H9 (cell line): ENCODE measurements at regions not wholly inside any gene's neighbourhood (a gene's known extent, or its start where the extent isn't known, plus 50 kb on each side); places are given as distances from the start of the nearest gene placed in this dataset.

Experiments
- DNase-seq: peaks from one replicate; pipeline ENCODE4 v3.0.0-alpha.2; 2017
- H2AFZ ChIP-seq: one replicate; pipeline ENCODE4 v1.6.1; 2013; ENCODE audit warnings: mild to moderate bottlenecking, low read length, control low read depth, moderate library complexity
- H2AK5ac ChIP-seq: 2 replicates; pipeline ENCODE4 v1.6.1; 2013; ENCODE audit warnings: low read length, control low read depth, mixed read lengths; ENCODE audit not compliant: insufficient read length
- H2BK120ac ChIP-seq: one replicate; pipeline ENCODE4 v1.6.1; 2013; ENCODE audit warnings: low read depth, mild to moderate bottlenecking, low read length, control low read depth, inconsistent platforms; ENCODE audit not compliant: poor library complexity, severe bottlenecking
- H2BK12ac ChIP-seq: 2 replicates; pipeline ENCODE4 v1.6.1; 2013; ENCODE audit warnings: low read length, control low read depth, mixed read lengths, low read depth; ENCODE audit not compliant: insufficient read length
- H2BK15ac ChIP-seq: 2 replicates; pipeline ENCODE4 v1.6.1; 2013; ENCODE audit warnings: low read depth, low read length, control low read depth
- H2BK20ac ChIP-seq: one replicate; pipeline ENCODE4 v1.6.1; 2013; ENCODE audit warnings: low read depth, mild to moderate bottlenecking, low read length, control low read depth, inconsistent platforms; ENCODE audit not compliant: poor library complexity, severe bottlenecking
- H2BK5ac ChIP-seq: 2 replicates; pipeline ENCODE4 v1.6.1; 2013; ENCODE audit warnings: low read length, control low read depth, mixed read lengths; ENCODE audit not compliant: insufficient read length
- H3K14ac ChIP-seq: 2 replicates; pipeline ENCODE4 v1.6.1; 2013; ENCODE audit warnings: low read length, control low read depth; ENCODE audit not compliant: insufficient read depth
- H3K18ac ChIP-seq: 2 replicates; pipeline ENCODE4 v1.6.1; 2013; ENCODE audit warnings: low read depth, mild to moderate bottlenecking, mixed read lengths, low read length, control low read depth; ENCODE audit not compliant: insufficient read length
- H3K23ac ChIP-seq: 2 replicates; pipeline ENCODE4 v1.6.1; 2013; ENCODE audit warnings: low read length, control low read depth, mixed read lengths, low read depth; ENCODE audit not compliant: insufficient read length
- H3K23me2 ChIP-seq: 2 replicates; pipeline ENCODE4 v1.6.1; 2013; ENCODE audit warnings: low read depth, mild to moderate bottlenecking, mixed read lengths, low read length, control low read depth; ENCODE audit not compliant: insufficient read length, poor library complexity, severe bottlenecking
- H3K27ac ChIP-seq: 2 replicates; pipeline ENCODE4 v1.5.1; 2013; ENCODE audit warnings: low read length, control low read depth, mixed read lengths, low read depth; ENCODE audit not compliant: insufficient read length
- H3K27me3 ChIP-seq: 2 replicates; pipeline ENCODE4 v1.6.1; 2013; ENCODE audit warnings: low read length, control low read depth, inconsistent platforms; ENCODE audit not compliant: insufficient read depth
- H3K4ac ChIP-seq: 2 replicates; pipeline ENCODE4 v1.6.1; 2013; ENCODE audit warnings: low read depth, mild to moderate bottlenecking, control low read depth, inconsistent platforms, low read length, moderate library complexity
- H3K4me1 ChIP-seq: 2 replicates; pipeline ENCODE4 v1.6.1; 2013; ENCODE audit warnings: low read length, control low read depth, inconsistent platforms; ENCODE audit not compliant: insufficient read depth
- H3K4me2 ChIP-seq: 2 replicates; pipeline ENCODE4 v1.6.1; 2013; ENCODE audit warnings: low read length, control low read depth, mixed read lengths; ENCODE audit not compliant: insufficient read length, insufficient read depth
- H3K56ac ChIP-seq: 2 replicates; pipeline ENCODE4 v1.6.1; 2013; ENCODE audit warnings: low read depth, mild to moderate bottlenecking, mixed read lengths, low read length, control low read depth; ENCODE audit not compliant: insufficient read length
- H3K79me1 ChIP-seq: 2 replicates; pipeline ENCODE4 v1.6.1; 2013; ENCODE audit warnings: low read depth, mild to moderate bottlenecking, moderate library complexity, low read length, control low read depth, inconsistent platforms; ENCODE audit not compliant: insufficient read depth, poor library complexity, severe bottlenecking
- H3K79me2 ChIP-seq: 2 replicates; pipeline ENCODE4 v1.6.1; 2013; ENCODE audit warnings: low read length, control low read depth, inconsistent platforms; ENCODE audit not compliant: insufficient read depth
- H3K9ac ChIP-seq: 2 replicates; pipeline ENCODE4 v1.6.1; 2013; ENCODE audit warnings: low read length, control low read depth, mixed read lengths; ENCODE audit not compliant: insufficient read length; ENCODE audit errors: extremely low read depth
- H3K9me3 ChIP-seq: one replicate; pipeline ENCODE4 v1.6.1; 2013; ENCODE audit warnings: low read depth, low read length, inconsistent platforms; ENCODE audit not compliant: control insufficient read depth
- H3T11ph ChIP-seq: one replicate; pipeline ENCODE4 v1.6.1; 2013; ENCODE audit warnings: mild to moderate bottlenecking, low read length, control low read depth, inconsistent platforms
- H4K20me1 ChIP-seq: one replicate; pipeline ENCODE4 v1.6.1; 2013; ENCODE audit not compliant: control insufficient read depth, insufficient read length, insufficient read depth
- H4K5ac ChIP-seq: 2 replicates; pipeline ENCODE4 v1.6.1; 2013; ENCODE audit warnings: low read depth, mild to moderate bottlenecking, mixed read lengths, low read length, control low read depth; ENCODE audit not compliant: insufficient read length
- H4K8ac ChIP-seq: replicated peaks from 2 replicates; pipeline ENCODE4 v1.6.1; 2013; ENCODE audit warnings: low read length, control low read depth, mixed read lengths, low read depth; ENCODE audit not compliant: insufficient read length
- H4K91ac ChIP-seq: 2 replicates; pipeline ENCODE4 v1.6.1; 2013; ENCODE audit warnings: low read depth, mild to moderate bottlenecking, moderate library complexity, mixed read lengths, low read length, control low read depth; ENCODE audit not compliant: insufficient read length
- H3K27ac Mint-ChIP-seq, 3 experiments: 2 replicates in 2 of 3; 3 replicates in 1 of 3; pipeline ENCODE4 v1.8.0; 2020 to 2021; ENCODE audit warnings: mixed read lengths in 3 of 3, mild to moderate bottlenecking in 1 of 3, moderate library complexity in 1 of 3
- H3K27me3 Mint-ChIP-seq: 2 replicates; pipeline ENCODE4 v1.8.0; 2021; ENCODE audit warnings: low read depth, mild to moderate bottlenecking, moderate library complexity, mixed read lengths
- H3K36me3 Mint-ChIP-seq, 3 experiments: 2 replicates in 2 of 3; 3 replicates in 1 of 3; pipeline ENCODE4 v1.8.0; 2020 to 2021; ENCODE audit warnings: low read depth in 3 of 3, mixed read lengths in 3 of 3; ENCODE audit not compliant: insufficient read depth in 1 of 3
- H3K4me1 Mint-ChIP-seq, 2 experiments: 2 replicates each; pipeline ENCODE4 v1.8.0; 2020; ENCODE audit warnings: mixed read lengths in 2 of 2
- H3K4me3 Mint-ChIP-seq, 2 experiments: 2 replicates in 1 of 2; 3 replicates in 1 of 2; pipeline ENCODE4 v1.8.0; 2020 to 2021; ENCODE audit warnings: mild to moderate bottlenecking in 2 of 2, mixed read lengths in 2 of 2, moderate library complexity in 1 of 2
- H3K9me3 Mint-ChIP-seq, 2 experiments: 2 replicates in 1 of 2; 3 replicates in 1 of 2; pipeline ENCODE4 v1.8.0; 2020; ENCODE audit warnings: mild to moderate bottlenecking in 2 of 2, mixed read lengths in 2 of 2, moderate library complexity in 1 of 2
- CTCF ChIP-seq: fragments of 200-600 bp; sonication (generic); conservative IDR thresholded peaks from 3 replicates; pipeline ENCODE4 v1.8.0; 2021; ENCODE audit warnings: antibody characterized with exemption, mild to moderate bottlenecking
- WGBS: extraction: QIAGEN DNeasy Blood & Tissue Kit; methylation state at CpG from one replicate; pipeline ENCODE4 v1.1.7; 2013; ENCODE audit warnings: missing lambda C conversion rate, low lambda C conversion rate, mixed read lengths; ENCODE audit not compliant: insufficient read length; ENCODE audit errors: extremely low coverage; 5-methylcytosine and 5-hydroxymethylcytosine counted together

- Histone ChIP-seq H3T11ph (no peak overlapping the region), H3K9ac (no peak overlapping the region), H3K18ac (no peak overlapping the region), H3K27ac (no peak overlapping the region), H2BK15ac (no peak overlapping the region), H2BK5ac (no peak overlapping the region), H2BK120ac (no peak overlapping the region), H4K8ac (no peak overlapping the region), H3K4ac (no peak overlapping the region), H3K14ac (no peak overlapping the region), H3K27me3 (no peaks in the 10 kb centered on the region), H2BK12ac (no peak overlapping the region), H4K91ac (no peak overlapping the region), H4K20me1 (no peaks in the 10 kb centered on the region), H3K23ac (no peak overlapping the region), H3K79me1 (no peaks in the 10 kb centered on the region), H3K23me2 (no peaks in the 10 kb centered on the region), H3K56ac (no peak overlapping the region), H4K5ac (no peak overlapping the region), H2AFZ (no peak overlapping the region), H3K9me3 (no peaks in the 10 kb centered on the region), H2AK5ac (no peak overlapping the region), H2BK20ac (no peak overlapping the region), H3K4me2 (no peak overlapping the region), H3K79me2 (no peaks in the 10 kb centered on the region), H3K4me1 (peaks cover 2% of the 10 kb centered on the region; the same call in 1 of the 2 replicates)
- Mint-ChIP-seq H3K27me3 (peaks cover 20% of the 10 kb centered on the region), H3K9me3 (peaks cover 0 to 3% of the 10 kb centered on the region in 2 experiments; a peak in 2 of 5 replicates), H3K36me3 (0 out of 7 replicates have a peak, but pooled peaks cover 0 to 2% (median 0%) of the 10 kb centered on the region in 3 experiments), H3K4me3 (no peak overlapping the region), H3K27ac (no peak overlapping the region), H3K4me1 (peaks cover 0 to 18% of the 10 kb centered on the region in 2 experiments; a peak in 3 of 4 replicates)
- no peak for DNase-seq
- no CpG with 5 or more reads among the region's 2 CpGs for WGBS
- TF ChIP-seq CTCF = no peak
Measured at GRCh38 chr16:51057969-51058337, 93.1 kb downstream of the SALL1 start.
